ENCODE measurements at regions not wholly inside any gene's neighbourhood (a gene's known extent, or its start where the extent isn't known, plus 50 kb on each side); places are given as distances from the start of the nearest gene placed in this dataset.

DNA sequence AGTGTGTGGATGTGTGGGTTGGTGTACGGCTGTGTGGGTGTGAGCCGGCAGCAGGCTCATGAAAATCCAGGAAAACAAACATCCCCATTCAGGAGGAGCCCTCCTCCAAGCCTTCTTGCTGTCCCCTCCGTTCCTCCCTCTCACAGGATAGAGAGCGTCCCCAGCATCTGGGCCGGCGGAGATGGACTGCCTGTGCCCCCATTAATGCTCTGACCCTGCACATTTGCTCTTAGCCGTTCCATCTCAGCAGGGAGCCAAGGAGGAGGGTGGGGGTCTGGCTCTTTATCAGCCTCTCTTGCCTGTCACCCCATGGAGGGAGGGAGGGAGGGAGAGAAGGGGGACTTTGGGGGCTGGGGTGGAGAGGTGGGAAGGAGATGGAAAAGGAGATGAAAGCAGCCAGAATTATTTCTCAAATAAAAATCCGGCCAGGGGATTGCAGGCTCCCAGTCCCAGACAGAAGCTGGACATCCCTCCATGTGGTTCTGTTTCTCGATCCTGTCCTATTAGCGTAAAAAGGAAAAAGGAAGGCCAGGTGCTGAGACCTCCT is 240.0 kb upstream of the ZFHX3 start:
- DNase-seq: no peak

DNA sequence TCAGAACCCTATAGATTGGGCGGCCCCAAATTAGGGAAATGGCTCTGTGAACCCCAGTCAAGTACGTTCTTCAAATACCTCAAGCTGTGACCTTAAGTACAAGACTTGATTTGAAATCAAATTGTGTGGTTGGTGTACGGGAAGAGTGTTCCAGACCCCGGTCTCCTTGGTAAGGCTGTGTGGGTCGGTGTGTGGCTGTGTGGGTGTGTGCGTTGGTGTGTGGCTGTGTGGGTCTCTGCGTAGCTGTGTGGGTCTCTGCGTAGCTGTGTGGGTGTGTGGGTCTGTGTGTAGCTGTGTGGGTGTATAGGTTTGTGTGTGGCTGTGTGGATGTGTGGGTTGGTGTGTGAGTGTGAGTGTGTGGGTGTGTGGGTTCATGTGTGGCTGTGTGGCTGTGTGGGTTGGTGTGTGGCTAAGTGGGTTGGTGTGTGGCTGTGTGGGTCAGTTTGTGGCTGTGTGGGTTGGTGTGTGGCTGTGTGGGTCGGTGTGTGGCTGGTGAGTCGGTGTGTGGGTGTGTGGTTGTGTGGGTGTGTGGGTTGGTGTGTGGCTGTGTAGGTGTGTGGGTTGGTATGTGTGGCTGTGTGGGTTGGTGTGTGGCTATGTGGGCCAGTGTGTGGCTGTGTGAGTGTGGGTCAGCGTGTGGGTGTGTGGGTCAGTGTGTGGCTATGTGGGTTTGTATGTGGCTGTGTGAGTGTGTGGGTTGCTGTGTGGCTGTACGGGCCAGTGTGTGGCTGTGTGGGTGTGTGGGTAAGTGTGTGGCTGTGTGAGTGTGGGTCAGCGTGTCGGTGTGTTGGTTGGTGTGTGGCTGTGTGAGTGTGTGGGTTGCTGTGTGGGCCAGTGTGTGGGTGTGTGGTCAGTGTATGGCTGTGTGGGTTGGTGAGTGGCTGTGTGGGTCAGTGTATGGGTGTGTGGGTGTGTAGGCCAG is 238.7 kb upstream of the ZFHX3 start:
- DNase-seq: no peak

DNA sequence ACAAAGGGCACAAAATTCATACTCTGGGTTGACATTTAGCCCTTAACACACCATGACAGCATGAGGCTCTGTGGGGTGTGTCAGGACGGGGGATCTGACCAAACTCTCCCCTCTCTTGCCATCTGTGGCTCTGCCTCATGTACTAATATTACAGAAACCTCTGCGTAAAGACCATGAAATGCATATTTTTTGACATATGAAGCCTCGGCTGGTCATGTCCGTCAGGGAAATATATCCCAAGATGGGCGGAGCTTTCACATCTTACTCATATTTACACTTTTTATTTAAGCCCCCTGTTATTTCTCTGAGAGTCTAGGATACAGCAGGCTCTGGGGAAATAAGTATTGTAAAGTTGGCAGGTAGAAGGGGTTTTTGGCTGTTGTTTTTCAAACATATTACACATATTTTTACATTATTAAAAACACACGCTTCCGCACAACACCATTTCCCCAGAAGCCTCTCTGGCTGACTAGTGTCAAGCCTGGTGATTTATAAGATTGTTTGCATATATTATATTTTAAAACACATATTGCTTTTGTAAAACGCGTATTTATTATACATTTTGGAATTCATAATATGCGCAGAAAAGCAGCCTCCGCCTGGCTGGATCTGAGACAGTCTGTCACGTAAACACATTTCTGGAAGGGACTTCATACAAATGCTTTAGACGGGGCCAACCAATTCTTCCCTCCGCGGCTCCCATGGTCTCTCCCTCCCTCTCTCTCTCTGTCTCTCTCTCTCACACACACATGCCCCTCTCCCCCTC is 237.7 kb upstream of the ZFHX3 start:
- DNase-seq: no peak

DNA sequence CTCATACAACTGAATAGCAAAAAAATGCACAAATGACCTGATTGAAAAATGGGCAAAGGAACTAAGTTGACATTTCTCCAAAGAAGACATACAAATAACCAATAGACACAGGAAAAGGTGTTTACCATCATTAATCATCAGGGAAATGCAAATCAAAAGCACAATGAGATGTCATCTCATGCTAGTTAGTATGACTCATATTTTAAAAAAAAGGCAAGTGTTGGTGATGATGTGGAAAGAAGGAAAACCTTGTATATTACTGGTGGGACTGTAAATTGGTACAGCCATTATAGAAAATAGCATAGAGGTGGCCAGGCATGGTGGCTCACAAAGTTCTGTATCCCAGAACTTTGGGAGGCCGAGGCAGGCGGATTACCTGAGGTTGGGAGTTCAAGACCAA is 232.5 kb upstream of the ZFHX3 start:
- no peak for DNase-seq

DNA sequence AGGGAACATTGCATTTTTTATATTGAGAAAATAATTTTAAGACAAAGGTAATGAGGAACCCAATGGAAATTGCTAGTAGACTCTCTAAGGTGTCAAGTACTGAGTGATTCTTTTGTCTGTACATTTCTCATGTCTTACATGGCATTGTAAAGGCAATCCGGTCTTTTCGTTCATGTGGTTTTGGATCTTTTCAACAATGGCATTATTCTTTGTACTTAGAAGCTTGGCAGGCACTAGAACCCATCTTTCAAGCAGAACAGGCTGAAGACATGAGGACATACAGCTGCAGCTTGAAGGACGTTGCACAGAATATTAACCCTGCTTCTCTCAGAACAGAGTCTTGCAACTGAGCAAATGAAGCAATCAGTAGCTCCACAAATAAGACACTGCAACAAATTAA is 231.5 kb upstream of the ZFHX3 start:
- DNase-seq: no peak

DNA sequence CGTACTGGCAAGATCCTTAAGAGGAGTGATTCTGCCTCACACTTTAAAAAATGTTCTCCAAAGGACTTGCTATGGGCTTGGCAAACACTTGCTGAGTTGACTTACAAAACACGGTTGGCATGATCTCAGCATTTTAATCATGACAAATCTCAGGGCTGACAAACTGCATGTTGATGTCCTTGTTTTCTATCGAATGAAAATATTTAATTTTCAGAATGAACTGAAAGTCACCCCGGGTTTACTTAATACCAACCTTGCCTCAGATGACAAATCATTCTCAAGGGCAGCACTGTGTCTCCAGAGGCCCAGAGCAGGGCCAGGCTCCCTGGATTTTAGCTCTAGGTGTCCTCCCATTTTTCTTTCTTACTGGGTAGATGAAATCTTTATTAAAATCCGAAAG is 229.1 kb upstream of the ZFHX3 start:
- no peak for DNase-seq

DNA sequence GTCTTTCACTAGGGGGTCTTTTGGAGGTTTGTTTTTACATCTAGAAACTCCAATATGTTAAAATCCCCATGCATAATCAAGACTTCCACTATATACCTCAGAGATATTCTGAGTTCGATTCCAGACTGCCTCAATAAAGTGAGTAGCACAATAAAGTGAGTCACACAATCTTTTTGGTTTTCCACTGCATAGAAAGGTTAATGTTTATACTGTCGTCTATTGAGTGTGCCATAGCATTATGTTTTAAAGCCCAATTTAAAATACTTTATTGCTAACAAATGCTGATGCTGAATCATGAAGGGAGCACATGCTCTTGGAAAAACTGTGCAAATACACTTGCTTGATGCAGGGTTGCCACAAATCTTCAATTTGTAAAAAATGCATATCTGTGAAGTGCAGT is 227.5 kb upstream of the ZFHX3 start:
- no peak for DNase-seq

DNA sequence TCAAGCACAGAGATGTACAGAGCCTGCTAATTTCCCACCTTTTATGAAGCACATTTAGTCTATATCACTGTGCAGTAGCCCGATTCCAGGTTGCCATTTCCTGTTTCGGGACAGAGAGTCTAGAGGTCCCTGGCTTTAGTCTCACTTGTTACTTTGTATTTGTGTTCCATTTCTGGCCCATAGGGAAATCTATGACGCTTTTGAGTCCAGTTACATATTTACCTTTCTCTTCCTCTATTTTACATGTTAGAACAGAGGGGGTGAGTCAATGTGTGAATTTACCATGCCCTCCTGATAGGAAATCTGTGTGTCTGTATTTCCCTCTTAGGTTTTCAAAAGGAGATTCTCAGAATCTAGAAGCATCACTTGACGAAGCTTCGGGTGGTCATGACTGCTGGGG is 227.1 kb upstream of the ZFHX3 start:
- no peak for DNase-seq

DNA sequence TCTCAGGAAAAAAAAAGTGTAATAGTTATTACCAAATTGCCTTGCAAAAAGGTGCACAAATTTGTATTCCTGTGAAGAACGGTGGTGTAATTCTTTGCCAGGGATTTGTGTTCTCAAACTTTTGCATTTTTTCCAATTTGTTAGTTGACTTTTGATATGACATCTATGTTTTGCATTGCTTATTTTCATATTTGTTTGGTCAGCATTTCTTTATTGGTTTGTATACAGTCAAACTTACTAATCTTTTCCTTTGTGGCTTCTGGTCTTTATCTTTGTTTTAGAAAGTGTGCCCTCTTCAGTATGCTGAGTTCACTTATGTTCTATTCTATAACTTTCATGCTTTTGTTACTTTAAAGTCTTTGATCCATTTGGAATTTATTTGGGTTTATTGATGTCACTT is 226.2 kb upstream of the ZFHX3 start:
- DNase-seq: no peak

DNA sequence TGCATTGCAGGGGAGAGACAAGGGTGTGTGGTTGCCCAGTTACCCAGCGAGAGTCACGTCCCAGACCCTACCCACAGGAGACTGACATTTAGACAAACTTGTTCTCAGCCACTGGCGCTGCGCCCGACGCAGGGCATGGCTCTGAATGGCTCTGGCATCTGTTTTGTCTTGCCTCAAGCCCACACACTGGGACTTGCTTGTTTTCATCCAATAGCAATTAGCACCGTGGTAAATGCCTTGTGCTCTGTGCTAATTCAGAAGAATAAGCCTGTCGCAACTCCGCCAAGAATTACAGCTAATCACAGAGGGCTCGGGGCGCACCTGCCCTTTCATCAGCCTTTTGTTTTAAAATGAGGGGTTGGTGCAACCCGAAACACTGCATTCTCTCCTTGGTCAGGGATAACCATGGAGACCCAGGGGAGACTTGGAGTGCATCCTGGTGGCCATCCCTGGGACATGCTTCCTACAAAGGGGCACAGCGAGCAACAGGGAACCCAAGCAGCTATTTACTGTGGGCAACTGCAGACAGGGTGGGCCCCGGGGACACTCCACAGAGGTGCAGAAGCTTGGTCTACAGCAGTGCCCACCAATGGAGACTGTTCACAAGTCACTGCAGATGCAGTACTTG is 220.6 kb upstream of the ZFHX3 start:
- DNase-seq: peak; percentile 12

DNA sequence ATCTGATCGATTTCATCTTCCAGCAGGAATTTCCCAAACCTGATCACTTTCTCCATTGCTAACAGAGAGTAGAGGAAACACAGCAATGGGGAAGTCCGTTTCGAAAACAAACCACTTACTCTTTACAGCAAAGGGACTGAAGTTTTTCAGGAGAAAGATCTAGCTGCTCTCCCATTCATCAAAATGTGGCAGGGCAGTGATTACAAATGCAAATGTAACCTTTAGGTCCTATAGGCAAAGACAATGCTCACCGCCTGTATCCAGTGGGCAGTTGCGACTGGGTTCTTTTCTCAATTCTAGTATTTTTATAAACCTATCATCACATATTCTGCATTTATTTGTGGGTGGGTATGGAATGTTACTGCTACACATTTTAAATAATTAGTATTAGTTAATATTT is 218.0 kb upstream of the ZFHX3 start:
- no peak for DNase-seq

DNA sequence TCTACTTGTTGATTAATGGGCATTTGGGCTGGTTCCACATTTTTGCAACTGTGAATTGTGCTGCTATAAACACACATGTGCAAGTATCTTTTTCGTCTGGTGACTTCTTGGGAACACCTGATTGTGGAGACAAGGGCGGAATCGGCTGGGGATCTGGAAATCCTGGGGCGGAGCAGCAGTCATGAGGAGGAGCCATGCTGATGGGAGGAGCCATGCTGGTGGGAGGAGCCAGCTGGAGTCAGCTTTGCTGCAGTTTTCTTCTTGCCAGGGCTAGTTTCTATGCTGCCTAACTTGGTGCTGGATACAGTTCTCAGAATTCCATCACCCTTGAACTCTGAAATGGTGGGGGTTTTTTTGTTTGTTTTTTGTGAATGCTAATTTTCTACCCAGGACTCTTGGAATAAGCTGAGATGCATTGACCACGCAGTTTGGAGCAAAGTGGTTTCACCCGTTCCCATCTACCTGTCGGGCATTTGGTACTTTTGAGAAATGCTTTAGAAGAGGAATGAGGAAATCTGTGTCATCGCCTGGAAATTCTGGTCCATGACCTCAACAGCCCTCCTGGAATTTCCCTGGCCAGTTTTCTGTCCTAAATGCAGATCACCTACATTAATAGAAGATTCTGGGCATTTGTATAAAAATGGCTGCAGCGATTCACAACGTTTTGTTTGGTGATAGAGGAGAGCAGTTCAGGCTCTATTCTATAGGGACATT is 217.4 kb upstream of the ZFHX3 start:
- DNase-seq: no peak

DNA sequence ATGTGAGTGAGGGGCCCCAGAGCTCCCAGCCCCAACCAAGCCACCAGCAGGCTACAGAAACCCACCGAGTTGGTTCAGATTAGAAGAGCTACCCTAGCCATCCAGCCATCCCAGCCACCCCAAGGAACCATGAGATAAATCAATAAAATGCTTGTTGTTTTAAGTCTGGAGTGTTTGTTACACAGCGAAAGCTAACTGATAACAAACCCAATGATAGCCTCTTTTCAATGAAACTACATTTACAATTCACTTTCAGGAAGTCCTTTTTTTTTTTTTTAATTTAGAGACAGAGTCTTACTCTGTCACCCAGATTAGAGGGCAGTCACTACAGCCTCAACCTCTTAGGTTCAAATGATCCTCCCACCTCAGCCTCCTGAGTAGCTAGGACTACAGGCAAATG is 215.0 kb upstream of the ZFHX3 start:
- no peak for DNase-seq

DNA sequence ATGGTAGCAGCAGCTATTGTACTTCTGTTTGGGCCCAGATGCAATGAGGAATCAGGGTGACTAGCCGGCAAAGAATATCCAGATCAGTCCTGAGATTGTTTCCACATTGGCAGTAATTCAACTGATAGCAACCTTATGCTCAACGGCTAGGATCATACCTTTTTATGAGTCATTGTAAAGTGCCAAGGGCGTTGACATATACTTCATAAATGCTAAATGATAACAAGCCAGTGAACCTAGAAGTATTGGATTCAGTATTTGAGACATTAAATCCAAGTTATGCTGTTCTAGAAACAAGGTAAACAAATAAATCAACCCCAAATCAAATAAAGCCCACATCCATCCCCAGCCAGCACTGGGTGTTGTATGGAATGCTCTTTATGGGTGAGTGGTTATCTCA is 207.1 kb upstream of the ZFHX3 start:
- DNase-seq: no peak

DNA sequence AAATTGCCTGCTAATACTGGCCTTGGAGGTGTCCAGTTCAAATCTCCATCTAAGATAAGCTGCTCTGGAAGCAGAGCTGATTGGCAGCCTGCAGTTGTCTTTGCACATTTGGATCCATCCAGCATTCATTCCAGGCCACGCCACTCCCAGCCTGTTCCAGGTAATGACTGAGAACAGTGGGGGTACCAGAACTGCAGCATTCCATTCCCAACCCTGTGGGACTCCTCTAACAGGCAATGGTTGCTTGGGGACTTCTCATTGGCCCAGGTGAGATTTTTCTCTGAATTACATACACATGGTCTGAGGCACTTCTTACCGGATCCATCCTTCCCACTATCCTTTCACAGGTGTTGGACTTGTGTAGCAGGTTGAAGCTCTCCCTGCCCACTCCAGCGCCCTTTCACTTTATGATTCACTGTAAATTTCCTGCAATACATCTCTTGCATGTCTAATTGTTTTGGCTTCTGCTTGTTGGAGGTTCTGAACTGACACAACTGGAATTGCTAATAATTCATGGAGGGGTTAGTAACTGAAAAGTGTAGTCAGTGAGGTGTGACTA is 206.1 kb upstream of the ZFHX3 start:
- DNase-seq: no peak

DNA sequence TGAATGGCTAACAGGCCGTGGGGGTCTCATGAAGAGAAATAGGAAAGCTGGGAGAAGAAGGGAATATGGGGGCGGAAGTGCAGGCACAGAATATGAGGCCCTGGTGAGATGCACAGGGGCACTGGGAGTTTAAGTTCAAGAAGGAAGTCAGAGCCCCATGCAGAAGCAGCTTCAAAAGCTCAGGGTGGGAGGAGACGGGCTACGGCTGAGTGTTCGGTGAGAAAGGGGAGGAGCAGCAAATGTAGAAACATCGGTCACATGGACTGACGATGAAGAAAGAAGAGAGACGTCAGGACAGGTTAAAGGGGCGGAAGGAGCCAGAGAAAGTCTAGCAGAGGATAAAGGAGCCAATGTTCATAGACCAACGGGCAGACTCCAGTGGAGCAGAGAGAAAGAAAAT is 204.5 kb upstream of the ZFHX3 start:
- DNase-seq: no peak

DNA sequence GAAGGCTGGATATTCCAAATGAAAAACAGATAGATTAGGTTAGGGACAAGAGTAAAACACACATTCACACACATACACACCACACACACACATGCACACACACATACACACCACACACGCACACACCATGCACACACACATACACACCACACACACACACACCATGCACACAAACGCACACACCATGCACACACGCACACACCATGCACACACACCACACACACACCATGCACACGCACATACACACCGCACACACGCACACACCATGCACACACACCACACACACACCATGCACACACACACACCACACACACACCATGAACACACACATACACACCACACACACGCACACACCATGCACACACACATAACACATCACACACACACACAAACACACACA is 203.7 kb upstream of the ZFHX3 start:
- no peak for DNase-seq

DNA sequence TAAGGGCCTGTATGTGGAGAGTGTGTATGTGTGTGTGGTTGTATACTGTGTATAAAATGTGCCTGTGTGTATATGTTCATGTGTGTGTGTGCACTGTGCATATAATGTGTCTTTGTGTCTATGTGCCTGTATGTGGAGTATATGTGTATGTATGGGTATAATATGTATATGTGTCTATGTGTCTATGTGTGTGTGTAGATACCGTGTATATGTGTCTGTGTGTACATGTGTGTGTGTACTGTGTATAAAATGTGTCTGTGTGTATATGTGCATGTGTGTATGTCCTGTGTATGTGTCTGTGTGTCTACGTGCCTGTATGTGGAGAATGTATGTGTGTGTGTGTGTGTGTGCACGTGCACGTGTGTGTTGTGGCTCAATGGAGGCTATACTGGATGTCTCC is 200.4 kb upstream of the ZFHX3 start:
- no peak for DNase-seq

DNA sequence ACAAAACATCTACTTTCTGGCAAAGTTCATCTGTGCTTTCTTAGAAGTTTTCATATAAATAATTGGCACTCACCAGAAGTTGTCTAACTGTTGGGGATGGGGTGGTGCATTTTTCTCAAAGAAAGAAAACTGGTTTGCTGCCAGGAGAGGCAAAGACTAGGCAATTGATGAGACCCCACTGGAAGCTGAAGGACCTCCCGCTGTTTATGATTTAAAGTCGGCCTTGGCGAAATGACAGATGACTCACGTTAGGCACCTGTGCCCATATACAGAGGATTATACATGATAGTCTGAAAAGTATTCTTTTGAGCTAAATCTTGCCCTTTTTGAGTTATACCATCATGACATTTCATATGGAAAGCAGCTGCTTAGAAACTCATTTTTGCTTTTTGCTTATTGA is 193.0 kb upstream of the ZFHX3 start:
- DNase-seq: no peak

DNA sequence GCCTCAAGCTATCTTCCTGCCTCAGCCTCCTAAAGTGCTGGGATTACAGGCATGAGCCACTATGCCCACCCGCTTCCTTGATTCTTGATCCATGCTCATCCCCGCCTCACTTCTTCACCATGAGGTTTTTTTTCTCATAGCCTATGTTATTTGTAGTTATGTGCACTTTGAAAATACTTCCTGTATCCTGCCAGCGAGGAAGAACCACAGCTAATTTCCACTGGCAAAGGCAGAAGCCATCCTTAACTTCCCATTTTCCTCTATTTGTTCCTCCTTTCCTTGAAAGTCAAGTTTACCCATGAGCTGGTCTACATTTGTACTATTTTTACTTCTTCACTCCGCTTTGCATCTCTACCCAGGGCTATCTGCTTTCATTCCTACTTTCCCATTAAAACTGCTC is 189.7 kb upstream of the ZFHX3 start:
- DNase-seq: no peak

DNA sequence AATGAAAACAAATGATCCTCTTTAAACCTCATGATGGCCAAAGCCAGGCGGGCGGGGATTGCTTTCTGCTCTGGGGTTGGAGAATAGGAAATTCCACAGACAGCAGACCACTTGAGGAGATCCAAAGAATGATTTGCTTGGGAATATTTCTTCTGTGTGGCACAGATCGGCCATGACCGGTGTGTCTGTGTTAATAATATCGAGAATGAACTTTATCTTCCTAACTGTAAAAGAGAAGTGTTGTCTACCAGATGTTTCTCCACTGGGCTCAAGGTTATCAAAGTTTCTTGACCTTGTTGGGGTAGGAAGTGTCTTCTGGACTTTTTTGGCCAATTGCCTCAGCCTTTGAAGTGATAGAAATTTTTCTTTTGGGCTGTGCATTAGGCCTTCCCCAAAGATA is 186.6 kb upstream of the ZFHX3 start:
- no peak for DNase-seq

DNA sequence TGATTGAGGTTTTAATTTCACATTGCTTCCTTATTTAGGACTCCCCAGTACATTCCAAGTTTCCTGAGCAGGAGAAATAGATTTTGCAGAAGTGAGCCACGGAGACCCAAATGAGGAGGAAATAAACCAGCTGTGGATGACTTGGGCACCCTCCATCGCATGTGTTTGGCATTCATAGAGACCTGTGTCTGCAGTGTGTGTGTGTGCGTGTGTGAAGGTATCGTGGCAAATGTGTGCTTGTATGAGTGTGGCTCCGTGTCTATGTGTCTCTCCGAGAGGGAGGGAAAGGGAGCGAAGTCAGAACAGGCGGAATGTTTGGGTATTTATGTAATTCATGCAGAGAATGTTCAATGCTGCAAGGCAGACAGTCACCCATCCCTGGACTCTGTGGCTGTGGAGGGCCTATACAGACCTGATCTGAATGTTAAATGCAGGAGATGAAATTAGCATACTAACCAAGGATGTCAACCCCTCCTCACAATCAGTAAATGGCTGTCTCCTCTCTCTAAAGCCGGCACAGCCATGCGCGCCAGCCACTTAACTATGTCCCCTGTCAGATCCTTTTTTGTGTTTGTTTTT is 186.0 kb upstream of the ZFHX3 start:
- no peak for DNase-seq
